ENCODE measurements at regions not wholly inside any gene's neighbourhood (a gene's known extent, or its start where the extent isn't known, plus 50 kb on each side); places are given as distances from the start of the nearest gene placed in this dataset.
"Not testable (repeated sequence)": the region's sequence is repeated elsewhere in the genome, so short reads cannot be mapped to it uniquely, and the experiment has no call there.

GRCh38 chr1:200288226-200288625 lies 121.6 kb downstream of the ZNF281 start:
- Histone ChIP-seq H3K9ac (ENCODE audit: low read depth, low read length) (no peak overlapping the region), H3K9me3 (ENCODE audit: insufficient read depth, low read length, severe bottlenecking) (no peaks in the 10 kb centered on the region), H3K27me3 (ENCODE audit: insufficient read depth, low read length, poor library complexity) (peaks cover 25% of the 10 kb centered on the region), H3K79me2 (ENCODE audit: insufficient read depth, low read length) (no peaks in the 10 kb centered on the region), H3K4me3 (ENCODE audit: low read depth in 1 of 2, low read length in 2 of 2) (no peak overlapping the region), H3K4me2 (ENCODE audit: insufficient read depth, low read length) (no peak overlapping the region), H2AFZ (ENCODE audit: low read depth, low read length) (no peak overlapping the region), H4K20me1 (ENCODE audit: insufficient read depth, low read length) (no peaks in the 10 kb centered on the region), H3K4me1 (ENCODE audit: insufficient read depth, low read length) (no peaks in the 10 kb centered on the region), H3K36me3 (ENCODE audit: insufficient read depth, low read length) (no peaks in the 10 kb centered on the region), H3K27ac (ENCODE audit: low read length) (no peak overlapping the region)
- DNase-seq (no peak), ATAC-seq (ENCODE audit: insufficient read depth, low read depth) (no peak)
- TF ChIP-seq EZH2 (IDR thresholded peaks at IDR 0.05; ENCODE audit: borderline replicate concordance, low read depth, low read length, severe bottlenecking) = no peak
- TF ChIP-seq, protein P1, sequence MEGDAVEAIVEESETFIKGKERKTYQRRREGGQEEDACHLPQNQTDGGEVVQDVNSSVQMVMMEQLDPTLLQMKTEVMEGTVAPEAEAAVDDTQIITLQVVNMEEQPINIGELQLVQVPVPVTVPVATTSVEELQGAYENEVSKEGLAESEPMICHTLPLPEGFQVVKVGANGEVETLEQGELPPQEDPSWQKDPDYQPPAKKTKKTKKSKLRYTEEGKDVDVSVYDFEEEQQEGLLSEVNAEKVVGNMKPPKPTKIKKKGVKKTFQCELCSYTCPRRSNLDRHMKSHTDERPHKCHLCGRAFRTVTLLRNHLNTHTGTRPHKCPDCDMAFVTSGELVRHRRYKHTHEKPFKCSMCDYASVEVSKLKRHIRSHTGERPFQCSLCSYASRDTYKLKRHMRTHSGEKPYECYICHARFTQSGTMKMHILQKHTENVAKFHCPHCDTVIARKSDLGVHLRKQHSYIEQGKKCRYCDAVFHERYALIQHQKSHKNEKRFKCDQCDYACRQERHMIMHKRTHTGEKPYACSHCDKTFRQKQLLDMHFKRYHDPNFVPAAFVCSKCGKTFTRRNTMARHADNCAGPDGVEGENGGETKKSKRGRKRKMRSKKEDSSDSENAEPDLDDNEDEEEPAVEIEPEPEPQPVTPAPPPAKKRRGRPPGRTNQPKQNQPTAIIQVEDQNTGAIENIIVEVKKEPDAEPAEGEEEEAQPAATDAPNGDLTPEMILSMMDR (IDR thresholded peaks at IDR 0.05; ENCODE audit: borderline replicate concordance, extremely low read depth, low read length, poor library complexity, severe bottlenecking) = no peak

DNA sequence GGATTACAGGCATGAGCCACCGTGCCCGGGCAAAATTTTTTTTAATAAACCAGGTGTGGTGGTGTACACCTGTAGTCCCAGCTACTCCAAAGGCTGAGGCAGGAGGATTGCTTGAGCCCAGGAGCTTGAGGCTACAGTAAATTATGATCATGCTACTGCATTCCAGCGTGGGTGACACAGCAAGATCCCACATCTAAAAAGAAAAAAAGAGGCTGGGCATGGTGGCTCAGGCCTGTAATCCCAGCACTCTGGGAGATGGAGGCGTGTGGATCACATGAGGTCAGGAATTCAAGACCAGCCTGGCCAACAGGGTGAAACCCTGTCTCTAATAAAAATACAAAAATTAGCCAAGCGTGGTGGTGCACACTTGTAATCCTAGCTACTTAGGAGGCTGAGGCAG lies 125.6 kb downstream of the ZNF281 start:
- H3K4me3 ChIP-seq (ENCODE audit: low read depth in 1 of 2, low read length in 2 of 2); H2AFZ ChIP-seq (ENCODE audit: low read depth, low read length); H4K20me1 ChIP-seq (ENCODE audit: insufficient read depth, low read length); H3K4me1 ChIP-seq (ENCODE audit: insufficient read depth, low read length); H3K9ac ChIP-seq (ENCODE audit: low read depth, low read length); H3K4me2 ChIP-seq (ENCODE audit: insufficient read depth, low read length); H3K27me3 ChIP-seq (ENCODE audit: insufficient read depth, low read length, poor library complexity); H3K79me2 ChIP-seq (ENCODE audit: insufficient read depth, low read length); DNase-seq; H3K27ac ChIP-seq (ENCODE audit: low read length); H3K9me3 ChIP-seq (ENCODE audit: insufficient read depth, low read length, severe bottlenecking); ATAC-seq (ENCODE audit: insufficient read depth, low read depth); H3K36me3 ChIP-seq (ENCODE audit: insufficient read depth, low read length): not testable (repeated sequence)

- no peaks in the 10 kb centered on the region for H3K79me2 ChIP-seq (ENCODE audit: insufficient read depth, low read length)
- no peaks in the 10 kb centered on the region for H3K4me1 ChIP-seq (ENCODE audit: insufficient read depth, low read length)
- H3K9ac ChIP-seq (ENCODE audit: low read depth, low read length) = no peak overlapping the region
- H3K4me3 ChIP-seq (ENCODE audit: low read depth in 1 of 2, low read length in 2 of 2) = no peak overlapping the region
- no peak overlapping the region for H3K27ac ChIP-seq (ENCODE audit: low read length)
- H2AFZ ChIP-seq (ENCODE audit: low read depth, low read length) = no peak overlapping the region
- peaks cover 5% of the 10 kb centered on the region for H3K27me3 ChIP-seq (ENCODE audit: insufficient read depth, low read length, poor library complexity)
- H3K9me3 ChIP-seq (ENCODE audit: insufficient read depth, low read length, severe bottlenecking) = no peaks in the 10 kb centered on the region
- no peaks in the 10 kb centered on the region for H4K20me1 ChIP-seq (ENCODE audit: insufficient read depth, low read length)
- ATAC-seq (ENCODE audit: insufficient read depth, low read depth) = no peak
- no peak for DNase-seq
- H3K36me3 ChIP-seq (ENCODE audit: insufficient read depth, low read length) = no peaks in the 10 kb centered on the region
- no peak overlapping the region for H3K4me2 ChIP-seq (ENCODE audit: insufficient read depth, low read length)
- TF ChIP-seq, protein P1 (IDR thresholded peaks at IDR 0.05; ENCODE audit: borderline replicate concordance, extremely low read depth, low read length, poor library complexity, severe bottlenecking) = no peak
- no peak for TF ChIP-seq EZH2 (IDR thresholded peaks at IDR 0.05; ENCODE audit: borderline replicate concordance, low read depth, low read length, severe bottlenecking)
Measured at GRCh38 chr1:200282497-200283122, 127.2 kb downstream of the ZNF281 start.

- no peak overlapping the region for H3K9ac ChIP-seq (ENCODE audit: low read depth, low read length)
- TF ChIP-seq, protein P1 (IDR thresholded peaks at IDR 0.05; ENCODE audit: borderline replicate concordance, extremely low read depth, low read length, poor library complexity, severe bottlenecking) = no peak
- TF ChIP-seq EZH2 (IDR thresholded peaks at IDR 0.05; ENCODE audit: borderline replicate concordance, low read depth, low read length, severe bottlenecking) = no peak
- no peaks in the 10 kb centered on the region for H3K4me1 ChIP-seq (ENCODE audit: insufficient read depth, low read length)
- H3K36me3 ChIP-seq (ENCODE audit: insufficient read depth, low read length) = no peaks in the 10 kb centered on the region
- ATAC-seq (ENCODE audit: insufficient read depth, low read depth) (no peak), DNase-seq (no peak)
- H3K79me2 ChIP-seq (ENCODE audit: insufficient read depth, low read length) = no peaks in the 10 kb centered on the region
- no peaks in the 10 kb centered on the region for H3K27me3 ChIP-seq (ENCODE audit: insufficient read depth, low read length, poor library complexity)
- no peak overlapping the region for H3K4me3 ChIP-seq (ENCODE audit: low read depth in 1 of 2, low read length in 2 of 2)
- no peaks in the 10 kb centered on the region for H3K9me3 ChIP-seq (ENCODE audit: insufficient read depth, low read length, severe bottlenecking)
- no peak overlapping the region for H3K27ac ChIP-seq (ENCODE audit: low read length)
- no peak overlapping the region for H3K4me2 ChIP-seq (ENCODE audit: insufficient read depth, low read length)
- H2AFZ ChIP-seq (ENCODE audit: low read depth, low read length) = no peak overlapping the region
- no peaks in the 10 kb centered on the region for H4K20me1 ChIP-seq (ENCODE audit: insufficient read depth, low read length)
Measured at GRCh38 chr1:200281201-200281835, 128.5 kb downstream of the ZNF281 start.
